Thyroid gland (tissue), 4 donors: ENCODE measurements at regions not wholly inside any gene's neighbourhood (a gene's known extent, or its start where the extent isn't known, plus 50 kb on each side); places are given as distances from the start of the nearest gene placed in this dataset.
A peak's percentile ranks its signal among the peaks of the same experiment; 100 is the strongest.

Experiments
- DNase-seq, 2 donors: peaks; one replicate each; pipeline ENCODE4 v3.0.0-alpha.2; 2019
- H3K27ac ChIP-seq, 3 donors: fragments of 200-600 bp; sonication (generic); 1 replicate in 2 of 3; 2 replicates in 1 of 3; pipeline ENCODE4 v1.5.1; 2016 to 2019; ENCODE audit warnings: mild to moderate bottlenecking in 1 of 3, moderate library complexity in 1 of 3
- H3K27me3 ChIP-seq: fragments of 200-600 bp; sonication (generic); one replicate; pipeline ENCODE4 v1.5.1; 2019
- H3K36me3 ChIP-seq, 2 donors: fragments of 200-600 bp; sonication (generic); one replicate each; pipeline ENCODE4 v1.5.1; 2016 to 2019
- H3K4me1 ChIP-seq, 2 donors: fragments of 200-600 bp; sonication (generic); one replicate each; pipeline ENCODE4 v1.5.1; 2017 to 2019
- H3K4me3 ChIP-seq, 3 donors: fragments of 200-600 bp; sonication (generic); replicated peaks in 1 of 3; 1 replicate in 2 of 3; 2 replicates in 1 of 3; pipeline ENCODE4 v1.5.1; 2016; ENCODE audit warnings: mild to moderate bottlenecking in 1 of 3
- H3K9me3 ChIP-seq: fragments of 200-600 bp; sonication (generic); one replicate; pipeline ENCODE4 v1.5.1; 2017
- POLR2A ChIP-seq, 2 donors: fragments of 450-650 bp; IDR thresholded peaks; one replicate each; pipeline ENCODE4 v1.6.1; 2017; ENCODE audit warnings: antibody characterized with exemption in 2 of 2, mild to moderate bottlenecking in 2 of 2, moderate library complexity in 1 of 2
- WGBS, 2 donors: methylation state at CpG; one replicate each; pipeline ENCODE4 v1.1.5; 2017; 5-methylcytosine and 5-hydroxymethylcytosine counted together
- intact Hi-C: fragments of 100-400 bp; cut with DNase I; formaldehyde crosslinking; loops from one replicate; pipeline ENCODE4 v1.15.1; 2023
- TF ChIP-seq, protein P1 (sequence below), 6 experiments: fragments of 200-600 bp in 3 of 6; fragments of 450-650 bp in 3 of 6; sonication (generic) in 3 of 6; IDR thresholded peaks; one replicate each; pipeline ENCODE4 v1.5.1; 2016 to 2019; ENCODE audit warnings: antibody characterized with exemption in 6 of 6, mild to moderate bottlenecking in 2 of 6, inconsistent platforms in 1 of 6, moderate library complexity in 1 of 6

- WGBS, 2 donors = 72 to 75% methylated on average over 2 of the region's 2 CpGs
Measured at GRCh38 chr5:136661026-136661425, 295.7 kb upstream of the TRPC7 start.

DNA sequence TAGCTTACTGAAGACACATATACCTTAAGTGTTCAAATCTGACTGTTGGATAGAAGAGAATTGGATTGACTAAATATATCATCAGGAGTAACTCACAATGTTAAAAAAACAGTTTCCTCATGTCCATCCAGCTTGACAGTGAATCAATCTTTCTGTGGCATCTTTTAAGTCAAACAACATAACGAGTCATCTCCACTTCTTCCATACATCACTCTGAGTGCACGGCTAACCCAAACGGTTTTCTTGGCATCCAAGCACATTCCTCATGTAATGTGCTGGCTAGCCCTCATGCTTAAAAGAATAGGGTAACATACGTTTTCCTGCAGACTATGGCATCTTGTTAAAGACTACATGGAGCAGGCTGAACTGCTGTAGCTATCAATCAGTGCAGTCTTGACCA lies 291.5 kb upstream of the TRPC7 start:
- no peaks in the 10 kb centered on the region for H3K9me3 ChIP-seq
- DNase-seq = no peak
- H3K36me3 ChIP-seq = no peaks in the 10 kb centered on the region
- H3K4me1 ChIP-seq = no peaks in the 10 kb centered on the region
- no peak overlapping the region for H3K27ac ChIP-seq
- H3K4me3 ChIP-seq = no peak overlapping the region
- H3K27me3 ChIP-seq = no peaks in the 10 kb centered on the region
- TF ChIP-seq POLR2A (IDR thresholded peaks at IDR 0.05) = no peak
- TF ChIP-seq, protein P1, sequence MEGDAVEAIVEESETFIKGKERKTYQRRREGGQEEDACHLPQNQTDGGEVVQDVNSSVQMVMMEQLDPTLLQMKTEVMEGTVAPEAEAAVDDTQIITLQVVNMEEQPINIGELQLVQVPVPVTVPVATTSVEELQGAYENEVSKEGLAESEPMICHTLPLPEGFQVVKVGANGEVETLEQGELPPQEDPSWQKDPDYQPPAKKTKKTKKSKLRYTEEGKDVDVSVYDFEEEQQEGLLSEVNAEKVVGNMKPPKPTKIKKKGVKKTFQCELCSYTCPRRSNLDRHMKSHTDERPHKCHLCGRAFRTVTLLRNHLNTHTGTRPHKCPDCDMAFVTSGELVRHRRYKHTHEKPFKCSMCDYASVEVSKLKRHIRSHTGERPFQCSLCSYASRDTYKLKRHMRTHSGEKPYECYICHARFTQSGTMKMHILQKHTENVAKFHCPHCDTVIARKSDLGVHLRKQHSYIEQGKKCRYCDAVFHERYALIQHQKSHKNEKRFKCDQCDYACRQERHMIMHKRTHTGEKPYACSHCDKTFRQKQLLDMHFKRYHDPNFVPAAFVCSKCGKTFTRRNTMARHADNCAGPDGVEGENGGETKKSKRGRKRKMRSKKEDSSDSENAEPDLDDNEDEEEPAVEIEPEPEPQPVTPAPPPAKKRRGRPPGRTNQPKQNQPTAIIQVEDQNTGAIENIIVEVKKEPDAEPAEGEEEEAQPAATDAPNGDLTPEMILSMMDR (IDR thresholded peaks at IDR 0.05) = no peak
- 51 to 56% methylated on average over 4 of the region's 4 CpGs for WGBS, 2 donors
- intact Hi-C loops = no loop called here

More at GRCh38 chr5:136661026-136661425, 295.7 kb upstream of the TRPC7 start:
- DNase-seq = no peak
- Histone ChIP-seq H3K9me3 (no peaks in the 10 kb centered on the region), H3K27ac (no peak overlapping the region), H3K4me3 (no peak overlapping the region), H3K36me3 (no peaks in the 10 kb centered on the region), H3K4me1 (no peaks in the 10 kb centered on the region), H3K27me3 (no peaks in the 10 kb centered on the region)
- TF ChIP-seq, protein P1 (IDR thresholded peaks at IDR 0.05) = no peak
- no peak for TF ChIP-seq POLR2A (IDR thresholded peaks at IDR 0.05)
- intact Hi-C loops = no loop called here

DNA sequence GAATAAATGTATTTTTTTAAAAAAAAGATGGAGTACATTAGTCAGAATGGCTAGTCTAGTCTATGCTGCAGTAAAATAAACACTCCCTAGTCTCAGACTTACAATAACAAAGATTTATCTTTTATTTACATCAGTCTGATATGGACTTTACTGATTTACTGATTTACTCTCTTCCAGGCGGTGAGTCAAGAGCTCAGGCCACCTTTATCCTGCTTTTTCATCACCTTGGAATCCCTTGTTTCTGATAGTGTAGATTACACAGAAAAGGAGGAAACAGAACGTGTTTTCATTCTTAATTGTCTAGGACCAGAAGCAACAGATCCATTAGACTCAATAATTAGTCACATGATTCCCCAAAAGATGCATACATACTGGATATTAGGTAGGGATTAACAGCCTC lies 290.1 kb upstream of the TRPC7 start:
- intact Hi-C loops = no loop called here
- no peaks in the 10 kb centered on the region for H3K36me3 ChIP-seq
- no peaks in the 10 kb centered on the region for H3K27me3 ChIP-seq
- TF ChIP-seq, protein P1 (IDR thresholded peaks at IDR 0.05) = no peak
- no peak for TF ChIP-seq POLR2A (IDR thresholded peaks at IDR 0.05)
- H3K9me3 ChIP-seq = no peaks in the 10 kb centered on the region
- H3K27ac ChIP-seq = no peak overlapping the region
- DNase-seq = no peak
- H3K4me3 ChIP-seq = no peak overlapping the region
- 61 to 65% methylated on average over 2 of the region's 2 CpGs for WGBS, 2 donors
- no peaks in the 10 kb centered on the region for H3K4me1 ChIP-seq

DNA sequence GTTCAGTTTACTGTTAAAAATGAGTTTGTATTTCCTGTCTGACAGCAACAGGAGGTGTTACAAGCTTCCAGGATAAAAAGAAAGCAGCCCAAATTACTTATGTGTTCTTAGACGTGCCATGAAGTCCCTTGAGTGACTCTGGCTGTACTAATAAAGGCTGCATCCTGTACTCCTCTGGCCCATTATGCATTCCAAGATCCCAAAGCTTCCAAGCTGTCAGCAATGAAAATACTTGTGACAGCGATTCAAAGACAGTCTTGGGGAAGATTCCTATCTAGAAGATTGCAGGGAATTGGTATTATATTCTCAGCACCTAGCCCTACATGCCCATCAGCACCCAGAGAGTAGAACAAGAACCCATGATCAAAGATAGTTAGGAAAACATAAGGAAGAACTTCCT lies 281.6 kb upstream of the TRPC7 start:
- Histone ChIP-seq H3K27me3 (no peaks in the 10 kb centered on the region), H3K4me3 (no peak overlapping the region), H3K36me3 (no peaks in the 10 kb centered on the region), H3K9me3 (no peaks in the 10 kb centered on the region), H3K4me1 (peaks cover 0 to 7% of the 10 kb centered on the region in 2 donors), H3K27ac (no peak overlapping the region)
- no peak for DNase-seq
- TF ChIP-seq, protein P1 (IDR thresholded peaks at IDR 0.05) = no peak
- no peak for TF ChIP-seq POLR2A (IDR thresholded peaks at IDR 0.05)
- 54 to 65% methylated on average over 2 of the region's 2 CpGs for WGBS, 2 donors
- intact Hi-C loops = no loop called here

DNA sequence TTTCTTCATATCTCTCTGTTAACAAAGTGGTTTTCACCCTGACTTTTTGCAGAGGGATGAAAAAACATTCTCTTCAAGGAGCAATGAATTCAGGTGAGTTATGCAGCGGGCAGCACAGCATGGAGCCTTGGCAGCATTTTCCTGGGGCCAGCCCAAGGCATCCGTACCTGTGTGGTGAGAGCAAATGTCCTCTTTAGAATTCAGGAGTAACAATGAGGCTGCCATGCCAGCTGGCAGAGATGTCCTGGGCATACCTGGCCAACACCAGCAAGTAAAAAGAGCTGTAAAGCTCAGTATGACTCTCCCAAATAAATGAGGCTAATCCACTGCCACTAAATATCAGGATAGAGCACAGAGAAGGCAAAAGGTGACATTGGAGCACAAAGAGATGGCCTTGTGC lies 277.6 kb upstream of the TRPC7 start:
- WGBS, 2 donors = 26 to 28% methylated on average over 2 of the region's 2 CpGs
- Histone ChIP-seq H3K27me3 (no peaks in the 10 kb centered on the region), H3K36me3 (no peaks in the 10 kb centered on the region), H3K27ac (no peak overlapping the region), H3K4me1 (peaks cover 0 to 7% of the 10 kb centered on the region in 2 donors), H3K4me3 (no peak overlapping the region), H3K9me3 (no peaks in the 10 kb centered on the region)
- intact Hi-C loops = no loop called here
- DNase-seq = peak; percentile 55 to 72
- TF ChIP-seq POLR2A (IDR thresholded peaks at IDR 0.05) = no peak
- TF ChIP-seq, protein P1 (IDR thresholded peaks at IDR 0.05) = no peak
